ENCODE measurements at regions not wholly inside any gene's neighbourhood (a gene's known extent, or its start where the extent isn't known, plus 50 kb on each side); places are given as distances from the start of the nearest gene placed in this dataset.
A peak's percentile ranks its signal among the peaks of the same experiment; 100 is the strongest.

- Histone ChIP-seq H3K9ac (ENCODE audit: insufficient read depth, low read length) (no peak overlapping the region), H3K4me2 (ENCODE audit: extremely low read depth, insufficient read depth, low read length) (no peak overlapping the region), H3K27ac (ENCODE audit: insufficient read depth, low read length) (no peak overlapping the region), H3K9me3 (ENCODE audit: control insufficient read depth, insufficient read depth, low read depth, low read length) (no peaks in the 10 kb centered on the region), H4K20me1 (ENCODE audit: control insufficient read depth, extremely low read depth, insufficient read depth, low read length) (no peaks in the 10 kb centered on the region), H3K79me2 (ENCODE audit: control insufficient read depth, insufficient read depth, low read length) (no peaks in the 10 kb centered on the region), H3K36me3 (ENCODE audit: control insufficient read depth, insufficient read depth, low read length) (no peaks in the 10 kb centered on the region), H3K4me3 (replicated peaks in 1 of 4; ENCODE audit: control extremely low read depth in 1 of 4, insufficient read depth in 1 of 4, low read depth in 3 of 4, low read length in 4 of 4) (no peak overlapping the region), H3K4me1 (ENCODE audit: control insufficient read depth, extremely low read depth, insufficient read depth, low read length) (no peaks in the 10 kb centered on the region), H2AFZ (ENCODE audit: low read length) (no peak overlapping the region), H3K27me3 (ENCODE audit: control insufficient read depth, insufficient read depth, low read length) (no peaks in the 10 kb centered on the region)
- no peak for TF ChIP-seq CTCF (conservative IDR thresholded peaks at IDR 0.05 in 1 of 2, IDR thresholded peaks at IDR 0.05 in 1 of 2; ENCODE audit: low read depth in 1 of 2, low read length in 2 of 2)
- TF ChIP-seq EZH2 (IDR thresholded peaks at IDR 0.05; ENCODE audit: low read length, missing control alignments) = no peak
- DNase-seq (ENCODE audit: low read depth in 2 of 2) = no peak
Measured at GRCh38 chr7:3103614-3104398, 60.1 kb upstream of the CARD11 start.

- no peak for DNase-seq (ENCODE audit: low read depth in 2 of 2)
- H3K36me3 ChIP-seq (ENCODE audit: control insufficient read depth, insufficient read depth, low read length) = no peaks in the 10 kb centered on the region
- H3K9me3 ChIP-seq (ENCODE audit: control insufficient read depth, insufficient read depth, low read depth, low read length) = no peaks in the 10 kb centered on the region
- no peaks in the 10 kb centered on the region for H3K4me1 ChIP-seq (ENCODE audit: control insufficient read depth, extremely low read depth, insufficient read depth, low read length)
- no peak overlapping the region for H2AFZ ChIP-seq (ENCODE audit: low read length)
- no peaks in the 10 kb centered on the region for H3K27me3 ChIP-seq (ENCODE audit: control insufficient read depth, insufficient read depth, low read length)
- TF ChIP-seq CTCF (conservative IDR thresholded peaks at IDR 0.05 in 1 of 2, IDR thresholded peaks at IDR 0.05 in 1 of 2; ENCODE audit: low read depth in 1 of 2, low read length in 2 of 2) (no peak), EZH2 (IDR thresholded peaks at IDR 0.05; ENCODE audit: low read length, missing control alignments) (no peak)
- H3K27ac ChIP-seq (ENCODE audit: insufficient read depth, low read length) = no peak overlapping the region
- H3K4me2 ChIP-seq (ENCODE audit: extremely low read depth, insufficient read depth, low read length) = no peak overlapping the region
- H3K79me2 ChIP-seq (ENCODE audit: control insufficient read depth, insufficient read depth, low read length) = no peaks in the 10 kb centered on the region
- H4K20me1 ChIP-seq (ENCODE audit: control insufficient read depth, extremely low read depth, insufficient read depth, low read length) = no peaks in the 10 kb centered on the region
- H3K4me3 ChIP-seq (replicated peaks in 1 of 4; ENCODE audit: control extremely low read depth in 1 of 4, insufficient read depth in 1 of 4, low read depth in 3 of 4, low read length in 4 of 4) = no peak overlapping the region
- H3K9ac ChIP-seq (ENCODE audit: insufficient read depth, low read length) = no peak overlapping the region
Measured at GRCh38 chr7:3105856-3106255, 62.2 kb upstream of the CARD11 start.

- Histone ChIP-seq H3K36me3 (ENCODE audit: control insufficient read depth, insufficient read depth, low read length) (no peaks in the 10 kb centered on the region), H3K9ac (ENCODE audit: insufficient read depth, low read length) (no peak overlapping the region), H3K4me1 (ENCODE audit: control insufficient read depth, extremely low read depth, insufficient read depth, low read length) (no peaks in the 10 kb centered on the region), H3K4me2 (ENCODE audit: extremely low read depth, insufficient read depth, low read length) (no peak overlapping the region), H4K20me1 (ENCODE audit: control insufficient read depth, extremely low read depth, insufficient read depth, low read length) (no peaks in the 10 kb centered on the region), H3K9me3 (ENCODE audit: control insufficient read depth, insufficient read depth, low read depth, low read length) (no peaks in the 10 kb centered on the region), H2AFZ (ENCODE audit: low read length) (no peak overlapping the region), H3K79me2 (ENCODE audit: control insufficient read depth, insufficient read depth, low read length) (no peaks in the 10 kb centered on the region), H3K4me3 (replicated peaks in 1 of 4; ENCODE audit: control extremely low read depth in 1 of 4, insufficient read depth in 1 of 4, low read depth in 3 of 4, low read length in 4 of 4) (no peak overlapping the region), H3K27ac (ENCODE audit: insufficient read depth, low read length) (no peak overlapping the region), H3K27me3 (ENCODE audit: control insufficient read depth, insufficient read depth, low read length) (no peaks in the 10 kb centered on the region)
- peak in 1 of 2 donors; percentile 29 for DNase-seq (ENCODE audit: low read depth in 2 of 2)
- TF ChIP-seq EZH2 (IDR thresholded peaks at IDR 0.05; ENCODE audit: low read length, missing control alignments) (no peak), CTCF (conservative IDR thresholded peaks at IDR 0.05 in 1 of 2, IDR thresholded peaks at IDR 0.05 in 1 of 2; ENCODE audit: low read depth in 1 of 2, low read length in 2 of 2) (no peak)
Measured at GRCh38 chr7:3106361-3106826, 62.7 kb upstream of the CARD11 start.

Measured in fibroblast of lung (primary cell).